ENCODE measurements at regions not wholly inside any gene's neighbourhood (a gene's known extent, or its start where the extent isn't known, plus 50 kb on each side); places are given as distances from the start of the nearest gene placed in this dataset.

- in situ Hi-C loops (cut with HindIII; ENCODE audit: extremely low pct_ligation_motif_present, low pct_unique_long_range_greater_than_20kb): no loop called here
- ChIA-PET CTCF (ENCODE audit: low intra/inter-chr PET ratio, low total read pairs) (no interaction called here), POLR2A (no interaction called here)
- Histone ChIP-seq H4K20me1 (ENCODE audit: insufficient read depth, low read length) (no peaks in the 10 kb centered on the region), H3K4me3 (replicated peaks in 1 of 3; ENCODE audit: insufficient read depth in 1 of 3, low read depth in 2 of 3, low read length in 3 of 3) (no peak overlapping the region), H2AFZ (ENCODE audit: low read length) (no peak overlapping the region), H3K4me2 (ENCODE audit: low read depth, low read length) (no peak overlapping the region), H3K9me3 (ENCODE audit: low read length) (no peaks in the 10 kb centered on the region), H3K4me1 (ENCODE audit: insufficient read depth, low read length) (no peaks in the 10 kb centered on the region), H3K9ac (ENCODE audit: insufficient read depth, low read depth, low read length) (no peak overlapping the region), H3K27me3 (ENCODE audit: control insufficient read depth in 1 of 2, insufficient read depth in 2 of 2, low read length in 2 of 2) (no peaks in the 10 kb centered on the region; a peak in 1 of 5 replicates), H3K27ac (ENCODE audit: extremely low read length, insufficient read depth, low read length) (no peak overlapping the region), H3K79me2 (ENCODE audit: insufficient read depth, low read length) (no peaks in the 10 kb centered on the region), H3K36me3 (replicated peaks in 1 of 2; ENCODE audit: control insufficient read depth in 1 of 2, insufficient read depth in 2 of 2, low read length in 2 of 2) (no peaks in the 10 kb centered on the region)
- no peak for FAIRE-seq
- 19% methylated on average over 3 of the region's 3 CpGs for WGBS (ENCODE audit: low lambda C conversion rate)
- no peak for TF ChIP-seq KDM6A (CRISPR knock-in tag; IDR thresholded peaks at IDR 0.05; ENCODE audit: low read depth)
- no peak for TF ChIP-seq SMARCC2 (IDR thresholded peaks at IDR 0.05)
- TF ChIP-seq MTA3 (CRISPR knock-in tag; IDR thresholded peaks at IDR 0.05): no peak
- no peak for TF ChIP-seq KMT2A (CRISPR knock-in tag; IDR thresholded peaks at IDR 0.05)
- ATAC-seq: no peak
- no peak for DNase-seq (ENCODE audit: low spot score)
- intact Hi-C loops (cut with micrococcal nuclease; ENCODE audit: unreplicated experiment): no loop called here
- BruUV-seq (replicated peaks): no TSS peak
Measured at GRCh38 chr5:85951707-85952210, 666.0 kb upstream of the COX7C start.

- no peak overlapping the region for H3K4me2 ChIP-seq (ENCODE audit: low read depth, low read length)
- intact Hi-C loops (cut with micrococcal nuclease; ENCODE audit: unreplicated experiment): no loop called here
- H4K20me1 ChIP-seq (ENCODE audit: insufficient read depth, low read length): no peaks in the 10 kb centered on the region
- no peak overlapping the region for H3K4me3 ChIP-seq (replicated peaks in 1 of 3; ENCODE audit: insufficient read depth in 1 of 3, low read depth in 2 of 3, low read length in 3 of 3)
- no TSS peak for BruUV-seq (replicated peaks)
- DNase-seq (ENCODE audit: low spot score) (no peak), FAIRE-seq (no peak), ATAC-seq (no peak)
- no peak overlapping the region for H3K9ac ChIP-seq (ENCODE audit: insufficient read depth, low read depth, low read length)
- in situ Hi-C loops (cut with HindIII; ENCODE audit: extremely low pct_ligation_motif_present, low pct_unique_long_range_greater_than_20kb): no loop called here
- no peaks in the 10 kb centered on the region for H3K79me2 ChIP-seq (ENCODE audit: insufficient read depth, low read length)
- ChIA-PET CTCF (ENCODE audit: low intra/inter-chr PET ratio, low total read pairs) (no interaction called here), POLR2A (no interaction called here)
- no peaks in the 10 kb centered on the region for H3K4me1 ChIP-seq (ENCODE audit: insufficient read depth, low read length)
- no peak for TF ChIP-seq NR1H2 (CRISPR knock-in tag; IDR thresholded peaks at IDR 0.05; ENCODE audit: borderline replicate concordance, low read depth)
- no peak for TF ChIP-seq ATF7 (IDR thresholded peaks at IDR 0.05)
- TF ChIP-seq ATF7 (CRISPR knock-in tag; IDR thresholded peaks at IDR 0.05): no peak
- no peak for TF ChIP-seq ATF4 (CRISPR knock-in tag; IDR thresholded peaks at IDR 0.05)
- TF ChIP-seq KDM6A (CRISPR knock-in tag; IDR thresholded peaks at IDR 0.05; ENCODE audit: low read depth): no peak
- no peak for TF ChIP-seq ZNF225 (CRISPR knock-in tag; IDR thresholded peaks at IDR 0.05)
- TF ChIP-seq ZNF850 (CRISPR knock-in tag; conservative IDR thresholded peaks at IDR 0.05): no peak
- TF ChIP-seq ZNF329 (CRISPR knock-in tag; IDR thresholded peaks at IDR 0.05; ENCODE audit: low read depth): no peak
- H3K9me3 ChIP-seq (ENCODE audit: low read length): no peaks in the 10 kb centered on the region
- H2AFZ ChIP-seq (ENCODE audit: low read length): no peak overlapping the region
- no peaks in the 10 kb centered on the region for H3K36me3 ChIP-seq (replicated peaks in 1 of 2; ENCODE audit: control insufficient read depth in 1 of 2, insufficient read depth in 2 of 2, low read length in 2 of 2)
- 49% methylated on average over 2 of the region's 2 CpGs for WGBS (ENCODE audit: low lambda C conversion rate)
- no peaks in the 10 kb centered on the region; a peak in 1 of 5 replicates for H3K27me3 ChIP-seq (ENCODE audit: control insufficient read depth in 1 of 2, insufficient read depth in 2 of 2, low read length in 2 of 2)
- no peak overlapping the region for H3K27ac ChIP-seq (ENCODE audit: extremely low read length, insufficient read depth, low read length)
Measured at GRCh38 chr5:85952680-85953079, 665.1 kb upstream of the COX7C start.

All from HepG2 (cell line).